ENCODE measurements at regions not wholly inside any gene's neighbourhood (a gene's known extent, or its start where the extent isn't known, plus 50 kb on each side); places are given as distances from the start of the nearest gene placed in this dataset.

DNA sequence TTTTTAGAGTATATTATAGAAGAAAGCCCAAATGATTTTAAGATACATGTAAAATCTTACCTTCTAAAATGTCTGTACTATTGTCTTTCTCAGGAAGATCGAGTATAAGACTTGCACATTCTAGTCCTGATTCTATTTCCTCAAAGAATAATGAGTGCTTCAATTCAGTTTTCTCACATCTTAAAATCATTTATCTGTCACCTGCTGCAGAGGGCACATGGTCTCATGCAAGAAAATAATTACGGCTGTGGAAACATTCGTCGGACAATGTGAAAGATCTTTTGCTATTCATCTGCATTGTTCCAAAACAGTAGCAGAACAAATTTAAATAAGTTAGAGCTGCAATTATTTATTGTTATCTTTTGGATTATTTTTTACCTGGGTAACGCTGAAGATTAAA, 1403.5 kb downstream of the PCDH9 start:
- Histone ChIP-seq H3K9me3 (ENCODE audit: control insufficient read depth in 2 of 2, insufficient read depth in 1 of 2, low read depth in 1 of 2, low read length in 1 of 2) (no peaks in the 10 kb centered on the region), H3K4me1 (ENCODE audit: control insufficient read depth in 3 of 3, insufficient read depth in 2 of 3, low read depth in 1 of 3, low read length in 2 of 3) (no peaks in the 10 kb centered on the region), H3K27ac (ENCODE audit: low read depth in 1 of 3, low read length in 2 of 3) (no peak overlapping the region), H3K27me3 (ENCODE audit: control insufficient read depth in 3 of 3, insufficient read depth in 3 of 3, low read length in 3 of 3) (no peaks in the 10 kb centered on the region), H3K36me3 (ENCODE audit: control insufficient read depth in 3 of 3, insufficient read depth in 2 of 3, low read depth in 1 of 3, low read length in 3 of 3) (no peaks in the 10 kb centered on the region), H3K4me3 (ENCODE audit: low read depth in 1 of 3, low read length in 3 of 3) (no peak overlapping the region)
- 64 to 77% (median 68%) methylated on average over 5 of the region's 5 CpGs for WGBS, 3 donors
- FAIRE-seq (no peak), DNase-seq (no peak)

DNA sequence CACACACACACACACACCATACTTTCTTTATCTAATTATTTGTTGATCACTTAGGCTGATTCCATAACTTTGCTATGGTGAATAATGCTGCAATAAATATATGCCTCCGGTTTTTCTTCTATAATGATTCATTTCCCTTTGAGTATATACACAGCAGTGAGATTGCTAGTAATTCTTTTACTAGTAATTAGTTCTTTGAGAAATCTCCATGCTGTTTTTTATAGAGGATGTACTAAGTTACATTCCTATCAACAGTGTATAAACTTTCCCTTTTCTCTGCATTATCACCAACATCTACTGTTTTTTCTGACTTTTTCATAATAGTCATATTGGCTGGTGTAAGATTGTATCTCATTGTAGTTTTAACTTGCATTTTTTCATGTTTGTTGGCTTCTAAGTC, 1405.1 kb downstream of the PCDH9 start:
- WGBS, 3 donors: 46 to 68% (median 54%) methylated on average over 1 of the region's 1 CpG
- Histone ChIP-seq H3K36me3 (ENCODE audit: control insufficient read depth in 3 of 3, insufficient read depth in 2 of 3, low read depth in 1 of 3, low read length in 3 of 3) (no peaks in the 10 kb centered on the region), H3K27me3 (ENCODE audit: control insufficient read depth in 3 of 3, insufficient read depth in 3 of 3, low read length in 3 of 3) (no peaks in the 10 kb centered on the region), H3K4me1 (ENCODE audit: control insufficient read depth in 3 of 3, insufficient read depth in 2 of 3, low read depth in 1 of 3, low read length in 2 of 3) (no peaks in the 10 kb centered on the region), H3K27ac (ENCODE audit: low read depth in 1 of 3, low read length in 2 of 3) (no peak overlapping the region), H3K4me3 (ENCODE audit: low read depth in 1 of 3, low read length in 3 of 3) (no peak overlapping the region), H3K9me3 (ENCODE audit: control insufficient read depth in 2 of 2, insufficient read depth in 1 of 2, low read depth in 1 of 2, low read length in 1 of 2) (no peaks in the 10 kb centered on the region)
- FAIRE-seq (no peak), DNase-seq (no peak)

DNA sequence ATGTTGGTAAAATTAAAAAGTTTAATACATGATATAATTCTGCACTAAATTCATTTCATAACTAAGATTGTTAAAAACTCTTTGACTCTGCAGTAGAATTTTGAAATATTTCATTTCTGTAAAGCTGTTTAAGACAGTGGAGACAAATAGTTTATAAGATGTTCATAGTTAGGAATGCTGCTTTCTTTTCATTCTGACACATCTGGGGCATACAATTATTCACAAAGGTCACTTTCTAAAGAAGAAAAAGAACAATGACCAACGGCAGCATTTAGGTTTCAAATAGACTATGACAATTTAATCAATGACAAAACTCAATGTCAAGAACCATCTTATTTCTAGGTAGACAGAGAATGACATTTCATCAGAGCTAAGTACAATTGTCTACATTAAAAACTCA, 1422.1 kb downstream of the PCDH9 start:
- Histone ChIP-seq H3K9me3 (ENCODE audit: control insufficient read depth in 2 of 2, insufficient read depth in 1 of 2, low read depth in 1 of 2, low read length in 1 of 2) (peaks cover 0 to 6% of the 10 kb centered on the region in 2 donors), H3K27ac (ENCODE audit: low read depth in 1 of 3, low read length in 2 of 3) (no peak overlapping the region), H3K27me3 (ENCODE audit: control insufficient read depth in 3 of 3, insufficient read depth in 3 of 3, low read length in 3 of 3) (no peaks in the 10 kb centered on the region), H3K4me1 (ENCODE audit: control insufficient read depth in 3 of 3, insufficient read depth in 2 of 3, low read depth in 1 of 3, low read length in 2 of 3) (no peaks in the 10 kb centered on the region), H3K4me3 (ENCODE audit: low read depth in 1 of 3, low read length in 3 of 3) (no peak overlapping the region), H3K36me3 (ENCODE audit: control insufficient read depth in 3 of 3, insufficient read depth in 2 of 3, low read depth in 1 of 3, low read length in 3 of 3) (no peaks in the 10 kb centered on the region)
- FAIRE-seq: no peak
- no peak for DNase-seq
- WGBS, 3 donors: 43 to 82% (median 56%) methylated on average over 1 of the region's 1 CpG

DNA sequence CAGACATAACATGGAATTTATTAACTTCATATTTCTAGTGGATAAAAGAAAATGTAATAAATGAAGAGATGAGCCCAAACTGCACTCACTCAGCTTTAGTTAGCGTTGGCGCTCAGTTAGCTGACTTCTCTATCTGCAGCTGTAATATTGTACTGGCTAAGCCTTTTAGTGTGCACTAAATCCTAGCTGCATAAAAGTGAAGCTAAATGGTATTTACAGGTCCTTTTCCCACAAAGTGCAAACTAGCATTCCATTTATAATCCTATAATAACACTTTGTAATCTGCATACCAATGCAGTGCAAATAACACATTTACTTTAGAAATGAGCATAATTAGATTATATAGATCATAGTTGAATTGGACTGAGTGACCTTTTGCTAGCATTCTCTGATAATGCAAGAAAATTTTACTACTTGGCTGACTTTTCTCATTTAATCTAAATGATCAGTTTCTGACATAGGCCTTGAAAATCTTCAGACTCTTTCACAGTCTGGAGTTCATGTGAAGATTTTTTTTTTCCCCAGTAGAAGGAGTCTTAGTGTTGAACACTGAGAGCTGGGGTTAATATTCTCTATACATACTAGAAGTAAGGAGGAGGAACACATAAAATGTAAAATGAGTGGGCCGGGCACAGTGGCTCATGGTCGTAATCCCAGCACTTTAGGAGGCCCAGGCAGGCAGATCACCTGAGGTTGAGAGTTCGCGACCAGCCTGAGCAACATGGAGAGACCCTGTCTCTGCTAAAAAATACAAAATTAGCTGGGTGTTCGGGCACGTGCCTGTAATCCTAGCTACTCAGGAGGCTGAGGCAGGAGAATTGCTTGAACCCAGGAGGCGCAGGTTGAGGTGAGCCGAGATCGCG, 1426.4 kb downstream of the PCDH9 start:
- H3K27me3 ChIP-seq (ENCODE audit: control insufficient read depth in 3 of 3, insufficient read depth in 3 of 3, low read length in 3 of 3): no peaks in the 10 kb centered on the region
- WGBS, 3 donors: 80 to 87% (median 84%) methylated on average over 12 of the region's 12 CpGs
- no peaks in the 10 kb centered on the region for H3K4me1 ChIP-seq (ENCODE audit: control insufficient read depth in 3 of 3, insufficient read depth in 2 of 3, low read depth in 1 of 3, low read length in 2 of 3)
- no peak overlapping the region for H3K4me3 ChIP-seq (ENCODE audit: low read depth in 1 of 3, low read length in 3 of 3)
- no peaks in the 10 kb centered on the region for H3K36me3 ChIP-seq (ENCODE audit: control insufficient read depth in 3 of 3, insufficient read depth in 2 of 3, low read depth in 1 of 3, low read length in 3 of 3)
- no peaks in the 10 kb centered on the region for H3K9me3 ChIP-seq (ENCODE audit: control insufficient read depth in 2 of 2, insufficient read depth in 1 of 2, low read depth in 1 of 2, low read length in 1 of 2)
- no peak overlapping the region for H3K27ac ChIP-seq (ENCODE audit: low read depth in 1 of 3, low read length in 2 of 3)
- no peak for FAIRE-seq
- DNase-seq: no peak

DNA sequence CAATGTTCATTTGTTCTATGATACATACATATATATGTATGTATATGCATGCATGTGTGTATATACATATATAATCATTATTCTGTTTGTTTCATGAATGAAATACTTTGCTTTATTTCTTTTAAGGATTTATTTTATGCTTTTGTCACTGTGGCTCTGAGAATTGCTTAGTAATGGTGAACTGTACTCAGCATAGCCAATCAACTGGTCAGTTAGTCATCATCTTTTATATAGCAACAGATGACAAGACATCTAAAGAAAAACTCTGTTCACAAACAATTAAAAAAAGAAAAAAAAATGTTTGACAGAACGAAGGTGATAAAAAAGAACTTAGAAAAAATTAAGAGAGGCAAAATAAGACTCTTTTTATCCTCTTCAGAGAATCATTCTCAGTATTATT, 1440.3 kb downstream of the PCDH9 start:
- Histone ChIP-seq H3K36me3 (ENCODE audit: control insufficient read depth in 3 of 3, insufficient read depth in 2 of 3, low read depth in 1 of 3, low read length in 3 of 3) (no peaks in the 10 kb centered on the region), H3K27ac (ENCODE audit: low read depth in 1 of 3, low read length in 2 of 3) (no peak overlapping the region), H3K27me3 (ENCODE audit: control insufficient read depth in 3 of 3, insufficient read depth in 3 of 3, low read length in 3 of 3) (no peaks in the 10 kb centered on the region), H3K4me1 (ENCODE audit: control insufficient read depth in 3 of 3, insufficient read depth in 2 of 3, low read depth in 1 of 3, low read length in 2 of 3) (no peaks in the 10 kb centered on the region), H3K9me3 (ENCODE audit: control insufficient read depth in 2 of 2, insufficient read depth in 1 of 2, low read depth in 1 of 2, low read length in 1 of 2) (no peaks in the 10 kb centered on the region), H3K4me3 (ENCODE audit: low read depth in 1 of 3, low read length in 3 of 3) (no peak overlapping the region)
- WGBS, 3 donors: 16 to 62% (median 21%) methylated on average over 1 of the region's 1 CpG
- DNase-seq: no peak
- FAIRE-seq: no peak

DNA sequence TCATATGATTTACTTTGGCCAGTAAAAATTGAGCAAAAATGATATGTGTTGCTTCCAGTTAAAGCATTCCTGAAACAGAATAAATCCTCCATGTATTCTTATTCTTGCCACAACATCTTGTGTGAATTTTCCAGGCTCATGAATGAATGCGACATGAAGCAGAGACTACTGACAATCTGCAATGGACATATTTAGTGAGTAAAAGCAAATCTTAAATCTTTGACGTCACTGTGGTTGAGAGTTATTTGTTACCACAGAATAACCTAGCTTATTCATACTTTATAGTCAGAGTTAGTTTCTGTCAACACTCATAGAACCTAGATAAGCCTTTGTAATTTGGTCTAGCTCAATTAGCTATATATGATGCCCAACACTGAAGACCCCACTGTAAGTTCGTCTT, 1443.1 kb downstream of the PCDH9 start:
- 88 to 90% (median 88%) methylated on average over 3 of the region's 3 CpGs for whole genome bisulfite sequencing, 3 donors
- Histone ChIP-seq H3K4me3 (ENCODE audit: low read depth in 1 of 3, low read length in 3 of 3) (no peak overlapping the region), H3K4me1 (ENCODE audit: control insufficient read depth in 3 of 3, insufficient read depth in 2 of 3, low read depth in 1 of 3, low read length in 2 of 3) (no peaks in the 10 kb centered on the region), H3K27ac (ENCODE audit: low read depth in 1 of 3, low read length in 2 of 3) (no peak overlapping the region), H3K36me3 (ENCODE audit: control insufficient read depth in 3 of 3, insufficient read depth in 2 of 3, low read depth in 1 of 3, low read length in 3 of 3) (no peaks in the 10 kb centered on the region), H3K9me3 (ENCODE audit: control insufficient read depth in 2 of 2, insufficient read depth in 1 of 2, low read depth in 1 of 2, low read length in 1 of 2) (no peaks in the 10 kb centered on the region), H3K27me3 (ENCODE audit: control insufficient read depth in 3 of 3, insufficient read depth in 3 of 3, low read length in 3 of 3) (no peaks in the 10 kb centered on the region)
- FAIRE-seq: no peak
- no peak for DNase-seq

DNA sequence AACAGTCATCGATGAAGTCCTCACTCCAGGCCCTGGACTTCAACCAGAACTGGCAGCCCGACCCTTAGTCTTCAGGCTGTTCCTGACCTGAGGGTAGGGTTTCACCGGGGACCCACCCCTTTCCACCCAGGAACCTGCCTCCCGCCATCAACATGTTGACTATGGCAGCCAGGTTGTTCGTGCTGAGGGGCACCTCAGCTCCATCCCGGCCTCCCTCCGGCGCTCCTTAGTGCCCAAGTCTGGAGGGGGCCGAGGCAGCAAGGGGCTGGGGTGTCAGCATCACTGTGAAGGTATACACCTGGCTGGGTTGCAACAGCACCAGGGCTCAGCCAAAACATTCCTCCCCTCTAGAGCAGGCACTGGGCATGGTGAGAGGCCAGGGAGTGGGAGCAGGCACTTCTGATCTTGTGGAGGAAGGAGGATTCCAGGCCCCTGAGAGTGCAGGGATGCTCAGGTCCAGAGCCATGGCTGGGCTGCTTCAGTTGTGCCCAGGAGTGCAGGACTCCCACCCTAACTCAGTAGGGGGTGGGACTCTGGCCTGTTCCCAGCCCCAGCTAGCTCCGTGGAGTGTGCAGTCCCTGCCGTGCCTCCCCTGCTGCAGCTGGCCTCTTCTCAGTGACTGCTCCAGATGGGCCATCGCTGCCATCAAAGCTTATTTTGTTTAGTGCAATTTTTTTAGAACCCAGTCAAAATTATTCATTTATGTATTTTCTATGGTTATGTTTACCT, 1445.9 kb downstream of the PCDH9 start:
- Histone ChIP-seq H3K9me3 (ENCODE audit: control insufficient read depth in 2 of 2, insufficient read depth in 1 of 2, low read depth in 1 of 2, low read length in 1 of 2) (no peaks in the 10 kb centered on the region), H3K36me3 (ENCODE audit: control insufficient read depth in 3 of 3, insufficient read depth in 2 of 3, low read depth in 1 of 3, low read length in 3 of 3) (no peaks in the 10 kb centered on the region), H3K27ac (ENCODE audit: low read depth in 1 of 3, low read length in 2 of 3) (no peak overlapping the region), H3K4me3 (ENCODE audit: low read depth in 1 of 3, low read length in 3 of 3) (no peak overlapping the region), H3K4me1 (ENCODE audit: control insufficient read depth in 3 of 3, insufficient read depth in 2 of 3, low read depth in 1 of 3, low read length in 2 of 3) (no peaks in the 10 kb centered on the region), H3K27me3 (ENCODE audit: control insufficient read depth in 3 of 3, insufficient read depth in 3 of 3, low read length in 3 of 3) (no peaks in the 10 kb centered on the region)
- WGBS, 3 donors: 79% methylated on average over 12 of the region's 12 CpGs
- no peak for FAIRE-seq
- no peak for DNase-seq

DNA sequence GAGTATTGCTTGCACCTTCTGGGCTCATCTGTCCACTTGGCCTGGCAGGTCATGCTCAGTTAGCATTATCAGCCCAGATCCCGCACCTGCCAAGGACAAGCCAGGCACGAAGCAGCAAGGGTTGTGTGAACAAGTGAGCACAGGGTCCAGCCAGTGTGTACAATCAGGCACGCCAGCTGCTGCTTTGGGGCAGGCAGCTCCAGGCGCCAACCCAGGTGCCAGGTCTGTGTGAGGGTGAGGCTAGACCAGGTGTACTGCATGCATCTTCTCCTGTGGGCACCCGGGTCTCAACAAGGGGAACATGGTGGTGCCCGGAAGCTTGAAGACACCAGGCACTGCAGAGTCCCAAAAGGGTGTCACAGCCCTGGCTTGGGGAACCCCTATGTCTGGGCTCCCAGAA, 1446.8 kb downstream of the PCDH9 start:
- H3K4me1 ChIP-seq (ENCODE audit: control insufficient read depth in 3 of 3, insufficient read depth in 2 of 3, low read depth in 1 of 3, low read length in 2 of 3): no peaks in the 10 kb centered on the region
- FAIRE-seq: no peak
- no peaks in the 10 kb centered on the region for H3K36me3 ChIP-seq (ENCODE audit: control insufficient read depth in 3 of 3, insufficient read depth in 2 of 3, low read depth in 1 of 3, low read length in 3 of 3)
- no peaks in the 10 kb centered on the region for H3K27me3 ChIP-seq (ENCODE audit: control insufficient read depth in 3 of 3, insufficient read depth in 3 of 3, low read length in 3 of 3)
- H3K9me3 ChIP-seq (ENCODE audit: control insufficient read depth in 2 of 2, insufficient read depth in 1 of 2, low read depth in 1 of 2, low read length in 1 of 2): no peaks in the 10 kb centered on the region
- H3K4me3 ChIP-seq (ENCODE audit: low read depth in 1 of 3, low read length in 3 of 3): no peak overlapping the region
- no peak for DNase-seq
- no peak overlapping the region for H3K27ac ChIP-seq (ENCODE audit: low read depth in 1 of 3, low read length in 2 of 3)
- 85 to 93% (median 88%) methylated on average over 6 of the region's 6 CpGs for WGBS, 3 donors
